ENCODE measurements at regions not wholly inside any gene's neighbourhood (a gene's known extent, or its start where the extent isn't known, plus 50 kb on each side); places are given as distances from the start of the nearest gene placed in this dataset.
A peak's percentile ranks its signal among the peaks of the same experiment; 100 is the strongest.

DNA sequence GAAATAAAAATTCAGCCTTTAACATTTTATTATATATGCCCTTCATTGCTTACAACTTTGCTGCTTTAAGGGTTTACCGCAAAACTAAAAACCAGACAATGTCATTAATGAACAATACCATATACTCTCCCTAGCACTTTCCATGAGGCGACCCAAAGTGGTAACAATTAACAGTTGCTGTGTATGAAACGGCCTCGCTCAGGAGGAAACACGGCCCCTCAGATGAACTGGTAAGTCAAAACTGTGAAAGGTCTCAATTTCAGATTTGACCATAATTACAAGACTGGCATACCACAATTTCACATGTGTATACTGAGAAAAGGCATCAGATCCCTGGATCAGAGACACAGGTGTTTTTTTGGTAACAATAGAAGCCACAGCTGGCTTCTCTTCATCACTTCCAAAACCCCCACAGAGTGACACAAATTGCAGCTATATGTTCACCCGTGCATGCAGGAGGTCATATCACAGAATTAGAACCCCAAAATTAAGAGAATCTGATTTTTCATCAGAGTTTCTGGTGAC is 611.9 kb upstream of the ADAMTS5 start:
- H3K4me3 ChIP-seq = no peak overlapping the region
- no peak for TF ChIP-seq CTCF (IDR thresholded peaks at IDR 0.05)
- DNase-seq = no peak
- no peaks in the 10 kb centered on the region for H3K4me1 ChIP-seq
- H3K27me3 ChIP-seq = no peaks in the 10 kb centered on the region
- 94 to 95% methylated on average over 6 of the region's 6 CpGs for WGBS, 2 donors
- H3K36me3 ChIP-seq = no peaks in the 10 kb centered on the region
- ATAC-seq = no peak
- H3K27ac ChIP-seq = no peak overlapping the region
- peaks cover 0 to 11% (median 0%) of the 10 kb centered on the region in 11 donors for H3K9me3 ChIP-seq
- intact Hi-C loops (cut with DNase I) = loop anchor here in 2 of 10 donors (10.0 kb wide), 2 partner anchors 106 to 1166 kb away; no protein-coding TSS in a partner anchor

GRCh38 chr21:27572696-27573095 is 605.8 kb upstream of the ADAMTS5 start:
- Histone ChIP-seq H3K4me3 (no peak overlapping the region), H3K9me3 (no peaks in the 10 kb centered on the region), H3K27ac (no peak overlapping the region), H3K4me1 (peaks cover 0 to 20% (median 7%) of the 10 kb centered on the region in 9 donors), H3K36me3 (no peaks in the 10 kb centered on the region), H3K27me3 (no peaks in the 10 kb centered on the region)
- intact Hi-C loops (cut with DNase I) = loop anchor here in 3 of 10 donors (5.0 to 10.0 kb wide), 4 partner anchors 112 to 1172 kb away; no protein-coding TSS in a partner anchor
- no peak for TF ChIP-seq CTCF (IDR thresholded peaks at IDR 0.05)
- DNase-seq (no peak), ATAC-seq (no peak)
- 71 to 78% methylated on average over 2 of the region's 2 CpGs for WGBS, 2 donors

DNA sequence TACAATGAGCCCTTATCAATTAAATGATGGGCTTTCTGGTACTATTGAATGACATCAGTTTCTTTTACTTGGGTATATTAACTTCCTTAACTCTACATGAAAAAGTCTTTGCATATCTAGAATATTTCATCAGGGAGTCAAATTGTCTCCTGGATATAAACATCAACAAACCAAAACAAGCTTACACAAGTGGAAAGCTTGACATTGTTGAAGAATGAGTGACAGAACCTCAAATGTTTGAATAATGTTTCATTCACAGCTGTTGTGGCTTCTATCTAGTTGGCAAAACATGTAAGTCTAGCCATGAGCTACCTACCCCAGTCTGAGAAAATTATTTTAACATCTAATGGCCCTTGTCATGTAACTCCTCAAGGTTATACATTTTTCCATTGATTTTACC is 604.8 kb upstream of the ADAMTS5 start:
- ATAC-seq = no peak

GRCh38 chr21:27570306-27570868 is 603.5 kb upstream of the ADAMTS5 start:
- H3K4me3 ChIP-seq = no peak overlapping the region
- peak overlapping the region in 6 of 10 donors; percentile 20 to 55 (median 42) for H3K27ac ChIP-seq
- intact Hi-C loops (cut with DNase I) = loop anchor here in 3 of 10 donors (5.0 to 10.0 kb wide), 4 partner anchors 114 to 1174 kb away; no protein-coding TSS in a partner anchor
- DNase-seq (peak; percentile 31 to 69), ATAC-seq (peak; percentile 44 to 93 (median 90))
- peaks cover 0 to 20% (median 7%) of the 10 kb centered on the region in 9 donors for H3K4me1 ChIP-seq
- H3K9me3 ChIP-seq = no peaks in the 10 kb centered on the region
- no peak for TF ChIP-seq CTCF (IDR thresholded peaks at IDR 0.05)
- no peaks in the 10 kb centered on the region for H3K27me3 ChIP-seq
- H3K36me3 ChIP-seq = no peaks in the 10 kb centered on the region
- 40 to 45% methylated on average over 2 of the region's 2 CpGs for WGBS, 2 donors

More for the DNA sequence above, 604.8 kb upstream of the ADAMTS5 start:
- Histone ChIP-seq H3K4me3 (no peak overlapping the region), H3K27ac (no peak overlapping the region), H3K36me3 (no peaks in the 10 kb centered on the region), H3K4me1 (peaks cover 0 to 20% (median 7%) of the 10 kb centered on the region in 9 donors), H3K9me3 (no peaks in the 10 kb centered on the region), H3K27me3 (no peaks in the 10 kb centered on the region)
- intact Hi-C loops (cut with DNase I) = loop anchor here in 3 of 10 donors (5.0 to 10.0 kb wide), 4 partner anchors 113 to 1173 kb away; no protein-coding TSS in a partner anchor
- TF ChIP-seq CTCF (IDR thresholded peaks at IDR 0.05) = no peak
- DNase-seq = no peak

All from heart right ventricle (tissue), 16 donors.